Thoracic aorta (tissue), 2 donors: ENCODE measurements at regions not wholly inside any gene's neighbourhood (a gene's known extent, or its start where the extent isn't known, plus 50 kb on each side); places are given as distances from the start of the nearest gene placed in this dataset.

Source experiments
- ATAC-seq: fragments of 150-250 bp; one replicate; pipeline ENCODE4 v1.8.0; 2017; ENCODE audit warnings: low read depth; ENCODE audit not compliant: insufficient number of reproducible peaks, low FRiP score
- DNase-seq: peaks from one replicate; pipeline ENCODE4 v3.0.0-alpha.2; 2020; ENCODE audit warnings: low spot score
- H3K27ac ChIP-seq, 2 donors: fragments of 200-600 bp; sonication (generic); 1 replicate in 1 of 2; 2 replicates in 1 of 2; pipeline ENCODE4 v1.5.1; 2016; ENCODE audit warnings: mild to moderate bottlenecking in 2 of 2, moderate library complexity in 2 of 2
- H3K27me3 ChIP-seq: fragments of 200-600 bp; sonication (generic); replicated peaks from 2 replicates; pipeline ENCODE4 v1.6.0; 2016; ENCODE audit warnings: mild to moderate bottlenecking; ENCODE audit not compliant: insufficient read depth
- H3K36me3 ChIP-seq: fragments of 200-600 bp; sonication (generic); one replicate; pipeline ENCODE4 v1.5.1; 2016
- H3K4me1 ChIP-seq, 2 donors: fragments of 200-600 bp; sonication (generic); 1 replicate in 1 of 2; 2 replicates in 1 of 2; pipeline versions ENCODE4 v1.5.1 to v1.6.0; 2016; ENCODE audit warnings: low read depth in 2 of 2, mild to moderate bottlenecking in 1 of 2; ENCODE audit not compliant: control insufficient read depth in 1 of 2
- H3K4me3 ChIP-seq: fragments of 200-600 bp; sonication (generic); 2 replicates; pipeline ENCODE4 v1.5.1; 2016; ENCODE audit warnings: mild to moderate bottlenecking
- H3K9me3 ChIP-seq: fragments of 200-600 bp; sonication (generic); 2 replicates; pipeline ENCODE4 v1.5.1; 2016
- CTCF ChIP-seq: fragments of 200-600 bp; sonication (generic); IDR thresholded peaks from one replicate; pipeline ENCODE4 v1.5.1; 2019; ENCODE audit warnings: antibody characterized with exemption

- Histone ChIP-seq H3K4me3 (no peak overlapping the region), H3K4me1 (peaks cover 18 to 27% of the 10 kb centered on the region in 2 donors), H3K27ac (no peak overlapping the region), H3K9me3 (no peaks in the 10 kb centered on the region), H3K36me3 (no peaks in the 10 kb centered on the region), H3K27me3 (no peaks in the 10 kb centered on the region)
- DNase-seq = no peak
- TF ChIP-seq CTCF = no peak
- no peak for ATAC-seq
Observed at GRCh38 chr11:95367726-95368125, 136.7 kb upstream of the SESN3 start.

- no peak for DNase-seq
- no peak for ATAC-seq
- Histone ChIP-seq H3K4me1 (peaks cover 23 to 37% of the 10 kb centered on the region in 2 donors), H3K27me3 (no peaks in the 10 kb centered on the region), H3K4me3 (no peak overlapping the region), H3K9me3 (no peaks in the 10 kb centered on the region), H3K36me3 (no peaks in the 10 kb centered on the region), H3K27ac (no peak overlapping the region)
- no peak for TF ChIP-seq CTCF
Observed at GRCh38 chr11:95365348-95365747, 134.3 kb upstream of the SESN3 start.

- Histone ChIP-seq H3K27me3 (no peaks in the 10 kb centered on the region), H3K4me3 (no peak overlapping the region), H3K36me3 (no peaks in the 10 kb centered on the region), H3K27ac (no peak overlapping the region), H3K4me1 (peaks cover 29 to 37% of the 10 kb centered on the region in 2 donors), H3K9me3 (no peaks in the 10 kb centered on the region)
- no peak for DNase-seq
- peak; percentile 66 for ATAC-seq
- no peak for TF ChIP-seq CTCF
Observed at GRCh38 chr11:95364324-95365295, 133.6 kb upstream of the SESN3 start.

GRCh38 chr11:95363708-95364107 lies 132.7 kb upstream of the SESN3 start:
- Histone ChIP-seq H3K36me3 (no peaks in the 10 kb centered on the region), H3K27me3 (no peaks in the 10 kb centered on the region), H3K4me3 (no peak overlapping the region), H3K4me1 (peaks cover 34 to 42% of the 10 kb centered on the region in 2 donors), H3K9me3 (no peaks in the 10 kb centered on the region), H3K27ac (no peak overlapping the region)
- ATAC-seq = no peak
- no peak for DNase-seq
- no peak for TF ChIP-seq CTCF

GRCh38 chr11:95363164-95363563 lies 132.2 kb upstream of the SESN3 start:
- no peak overlapping the region for H3K4me3 ChIP-seq
- no peak for ATAC-seq
- no peaks in the 10 kb centered on the region for H3K36me3 ChIP-seq
- no peaks in the 10 kb centered on the region for H3K9me3 ChIP-seq
- no peaks in the 10 kb centered on the region for H3K27me3 ChIP-seq
- TF ChIP-seq CTCF = no peak
- no peak for DNase-seq
- peaks cover 34 to 42% of the 10 kb centered on the region in 2 donors for H3K4me1 ChIP-seq
- H3K27ac ChIP-seq = no peak overlapping the region
